GM19438 (cell line): ENCODE measurements at regions not wholly inside any gene's neighbourhood (a gene's known extent, or its start where the extent isn't known, plus 50 kb on each side); places are given as distances from the start of the nearest gene placed in this dataset.
"Not testable (repeated sequence)": the region's sequence is repeated elsewhere in the genome, so short reads cannot be mapped to it uniquely, and the experiment has no call there.

Experiments used
- ATAC-seq: cut with Tn5 transposase; IDR thresholded peaks from one replicate; pipeline ENCODE4 v1.9.1; 2021; ENCODE audit warnings: low read depth; ENCODE audit not compliant: unreplicated experiment

DNA sequence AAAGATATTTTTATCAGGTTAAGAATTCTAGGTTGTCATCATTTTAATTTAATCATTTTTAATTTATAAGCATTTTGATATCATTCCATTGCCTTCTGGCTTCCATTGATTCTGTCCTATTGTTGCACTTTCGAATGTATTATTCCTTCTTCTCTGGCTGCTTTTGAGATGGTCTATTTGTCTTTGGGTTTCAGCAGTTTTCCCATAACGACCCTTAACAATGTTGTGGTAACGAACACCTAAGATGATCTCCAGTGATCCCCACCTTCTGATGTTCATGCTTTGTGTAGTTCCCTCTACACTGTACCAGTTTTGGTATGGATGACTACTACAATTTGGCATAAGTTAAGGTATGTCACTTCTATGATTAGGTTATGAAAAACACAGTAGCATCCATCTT is 59.9 kb downstream of the MINAR1 start:
- no peak for ATAC-seq

DNA sequence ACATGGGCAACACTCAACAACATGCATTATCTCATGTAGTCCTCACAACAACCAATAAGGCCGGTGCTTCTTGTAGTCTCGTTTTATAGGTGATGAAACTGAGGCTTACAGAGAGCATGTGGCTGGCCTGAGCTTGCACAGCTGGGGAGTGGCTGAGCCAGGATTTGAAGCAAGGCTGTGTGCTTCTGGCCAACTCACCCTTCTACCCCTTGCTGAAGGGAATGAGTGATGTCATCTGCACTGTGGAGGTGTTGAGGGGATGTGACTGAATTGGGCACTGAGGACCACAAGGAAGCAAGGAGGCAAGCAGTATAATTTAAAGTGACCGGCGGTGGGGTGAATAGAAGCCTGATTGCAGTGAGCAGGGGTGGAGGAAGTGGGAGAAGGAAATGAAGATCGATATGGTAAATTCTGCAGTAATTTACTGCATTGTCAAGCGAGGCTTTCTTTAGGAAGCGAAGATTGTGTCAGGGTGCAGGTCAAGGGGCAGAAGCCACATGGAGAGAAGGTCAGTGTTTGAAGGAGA is 62.3 kb downstream of the MINAR1 start:
- ATAC-seq = no peak

DNA sequence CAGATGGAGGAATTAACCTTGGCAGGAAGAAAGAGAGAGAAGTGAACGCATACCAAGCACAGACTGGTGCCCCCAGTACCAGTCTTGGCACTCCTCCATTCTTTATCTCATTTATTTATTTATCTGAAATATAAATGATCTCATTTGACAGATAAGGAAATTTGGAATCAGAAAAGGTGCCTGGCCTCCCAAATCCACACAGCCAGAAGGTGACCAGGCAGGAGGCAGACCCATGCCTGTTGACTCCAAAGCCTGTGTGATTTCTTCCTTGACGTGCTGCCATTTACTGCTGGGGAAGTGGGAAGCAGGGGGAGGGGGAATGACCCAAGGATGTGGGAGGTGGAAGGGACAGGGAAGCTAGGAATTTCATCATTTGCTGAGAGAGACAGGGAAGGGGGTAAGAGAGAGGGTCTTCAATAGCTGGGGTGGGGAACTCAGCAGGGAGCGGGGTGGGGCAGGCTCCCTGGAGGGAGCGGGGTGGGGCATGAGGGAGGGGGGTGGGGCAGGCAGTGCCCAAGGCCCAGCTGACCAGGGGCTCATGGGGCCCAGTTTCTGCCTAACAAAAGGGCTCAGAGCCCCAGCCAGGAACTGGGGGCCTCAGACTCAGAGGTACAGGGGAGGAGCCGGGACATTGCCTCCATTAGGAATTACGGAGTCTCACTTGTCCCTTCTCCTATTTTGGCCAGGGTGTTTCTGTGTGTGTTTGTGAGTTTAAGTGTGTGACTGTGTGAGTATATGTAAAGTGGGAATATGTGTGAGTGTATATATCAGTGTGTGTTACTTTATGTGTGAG is 63.0 kb downstream of the MINAR1 start:
- ATAC-seq = no peak

DNA sequence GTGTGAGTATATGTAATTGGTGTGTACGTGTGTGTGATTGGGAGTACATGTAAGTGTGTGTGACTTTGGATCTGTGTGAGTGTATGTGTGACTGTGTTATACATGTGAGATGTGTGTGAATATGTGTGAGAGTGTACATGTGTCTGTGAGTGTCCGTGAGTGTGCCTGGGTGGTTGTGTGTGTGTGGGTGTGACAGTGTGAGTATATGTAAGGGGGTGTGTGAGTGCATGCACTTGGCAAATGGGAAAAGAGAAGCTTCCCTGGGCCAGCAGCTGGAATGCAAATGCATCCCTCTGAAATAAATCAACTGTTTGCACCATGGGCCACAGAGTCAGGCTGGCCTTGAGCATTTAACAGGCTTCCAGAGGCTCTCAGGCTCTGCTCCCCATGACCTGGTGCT is 63.6 kb downstream of the MINAR1 start:
- ATAC-seq = no peak

DNA sequence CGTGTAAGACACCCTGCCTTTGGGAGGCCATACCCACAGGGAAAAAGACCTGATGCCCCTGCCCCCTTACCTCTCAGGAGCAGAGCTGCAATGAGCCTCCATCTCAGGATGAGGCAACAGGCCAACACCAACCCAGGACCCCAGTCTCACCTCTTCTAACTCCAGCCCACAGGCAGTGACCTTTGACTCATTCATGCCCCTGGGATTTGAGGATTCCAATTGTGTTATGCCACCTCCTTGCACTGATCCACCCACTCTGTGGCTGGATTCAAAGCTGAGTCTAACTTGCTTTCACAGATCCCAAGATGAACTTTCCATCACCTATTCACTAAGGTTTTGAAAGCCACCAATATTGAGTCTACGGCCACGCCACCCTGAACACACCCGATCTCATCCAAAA is 64.7 kb downstream of the MINAR1 start:
- ATAC-seq = no peak

DNA sequence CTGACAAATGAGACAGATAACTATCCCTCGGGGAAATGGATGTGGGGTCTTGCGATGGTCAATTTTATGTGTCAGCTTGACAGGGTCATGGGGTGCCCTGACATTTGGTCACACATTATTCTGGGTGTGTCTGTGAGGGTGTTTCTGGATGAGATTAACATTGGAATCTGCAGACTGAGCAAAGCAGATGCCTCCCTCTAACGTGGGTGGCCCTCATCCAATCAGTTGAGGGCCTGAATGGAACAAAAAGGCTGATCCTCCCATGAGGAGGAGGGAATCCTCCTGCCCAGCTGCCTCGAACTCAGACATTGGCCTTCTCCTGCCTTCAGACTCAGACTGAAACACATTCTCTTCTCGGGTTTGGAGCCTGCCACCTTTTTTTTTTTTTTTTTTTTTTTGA is 69.0 kb downstream of the MINAR1 start:
- no peak for ATAC-seq

DNA sequence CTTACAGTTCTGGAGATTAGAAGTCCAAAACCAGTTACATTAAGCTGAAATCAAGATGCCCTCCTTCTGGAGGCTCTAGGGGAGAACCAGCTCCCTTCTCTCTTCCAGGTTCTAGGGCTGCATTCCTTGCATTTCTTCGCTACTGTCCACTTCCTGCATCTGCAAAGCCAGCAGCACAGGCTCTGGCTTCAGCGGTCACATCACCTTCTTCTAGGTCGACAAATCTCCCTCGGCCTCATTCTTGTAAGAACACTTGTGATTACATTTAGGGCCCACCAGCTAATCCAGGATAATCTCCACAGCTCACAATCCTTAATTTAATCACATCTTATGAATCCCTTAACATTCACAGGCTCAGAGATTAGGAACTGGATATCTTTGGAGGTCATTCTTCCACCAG is 73.8 kb downstream of the MINAR1 start:
- no peak for ATAC-seq

DNA sequence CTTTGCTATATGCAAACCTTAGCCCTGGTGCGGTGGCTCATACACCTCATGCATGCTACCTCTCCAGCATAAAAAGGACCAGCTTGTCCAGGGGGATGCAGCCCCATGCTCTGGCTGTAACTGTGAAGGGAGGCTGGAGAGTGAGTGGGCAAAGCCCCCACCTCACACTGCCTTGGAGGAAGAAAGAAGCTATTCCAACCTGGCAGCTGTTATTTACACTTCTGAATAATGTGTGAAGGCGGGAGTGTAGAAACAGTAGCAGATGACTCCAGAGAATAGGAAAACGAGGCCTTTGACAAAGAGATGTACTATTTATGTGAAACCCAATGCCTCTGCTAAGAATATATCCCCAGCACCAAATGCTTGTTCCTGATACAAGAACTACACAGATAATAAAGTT is 80.7 kb downstream of the MINAR1 start:
- not testable (repeated sequence) for ATAC-seq

DNA sequence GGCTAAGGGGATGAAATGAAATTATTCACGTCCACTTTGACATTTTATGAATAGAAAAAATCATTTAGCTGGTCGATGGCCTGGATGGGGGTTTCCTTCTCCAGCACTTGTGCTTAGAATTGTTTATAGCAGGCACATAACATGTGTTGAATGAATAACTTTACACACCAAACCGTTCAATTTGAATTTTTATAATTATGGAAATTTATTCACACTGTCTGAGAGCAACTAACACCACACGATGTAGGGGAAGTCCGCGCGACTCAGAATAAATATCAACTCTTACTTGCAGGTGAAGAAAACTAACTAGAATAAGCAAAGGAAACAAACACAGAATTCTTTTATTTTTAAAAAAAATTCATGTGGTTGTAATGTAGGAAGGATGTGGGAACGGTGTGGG is 81.3 kb downstream of the MINAR1 start:
- no peak for ATAC-seq

DNA sequence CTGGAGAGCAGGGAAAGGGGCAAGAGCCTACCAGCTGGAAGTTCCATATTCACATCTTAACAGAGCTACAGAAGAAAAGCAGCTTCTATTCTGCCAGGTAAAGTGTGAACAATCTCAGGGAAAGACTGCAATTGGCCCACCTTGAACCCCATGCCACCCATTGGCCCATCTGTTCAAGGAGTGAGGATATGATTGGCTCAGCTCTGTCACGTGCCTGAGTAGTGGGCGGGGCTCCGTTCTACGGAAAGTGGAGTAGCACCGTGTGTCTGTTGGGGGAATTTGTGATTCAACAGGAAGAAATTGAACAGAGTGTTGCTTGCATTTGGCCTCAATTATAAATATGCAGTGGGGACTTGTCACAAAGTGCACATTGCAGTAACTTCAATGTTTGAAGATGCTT is 81.8 kb downstream of the MINAR1 start:
- no peak for ATAC-seq

DNA sequence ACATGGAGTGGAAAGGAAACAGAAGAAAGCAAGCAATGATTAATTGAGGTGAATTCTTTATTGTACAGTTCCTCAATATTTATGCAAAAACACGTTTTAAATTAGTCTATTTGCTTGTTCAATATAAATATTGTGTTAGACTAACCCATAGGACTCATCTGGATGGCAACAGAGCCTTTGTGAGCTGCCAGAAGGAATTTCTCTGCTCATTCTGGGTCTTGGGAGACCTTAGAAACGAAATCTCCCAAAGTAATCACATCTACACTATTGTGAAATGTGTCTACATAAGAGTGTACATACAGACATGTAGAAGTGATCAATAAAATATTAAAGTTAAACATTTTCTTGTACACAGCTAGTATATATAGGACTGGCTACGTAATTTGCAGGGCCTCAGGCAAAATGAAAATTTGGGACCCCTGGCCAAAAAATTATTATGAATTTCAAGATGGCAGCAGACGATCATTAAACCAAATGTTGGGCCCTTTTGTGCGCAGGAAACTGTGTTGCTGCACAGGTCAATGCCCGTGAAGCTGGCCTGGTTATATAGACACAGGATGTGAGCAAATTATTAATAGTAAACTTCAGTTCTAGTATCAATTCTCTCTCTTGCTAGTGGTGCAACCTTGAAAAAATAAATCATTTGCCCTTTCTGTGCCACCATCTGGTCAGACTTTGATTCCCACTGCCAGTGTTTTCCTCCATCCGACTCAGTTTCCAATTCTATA is 83.3 kb downstream of the MINAR1 start:
- ATAC-seq = no peak

DNA sequence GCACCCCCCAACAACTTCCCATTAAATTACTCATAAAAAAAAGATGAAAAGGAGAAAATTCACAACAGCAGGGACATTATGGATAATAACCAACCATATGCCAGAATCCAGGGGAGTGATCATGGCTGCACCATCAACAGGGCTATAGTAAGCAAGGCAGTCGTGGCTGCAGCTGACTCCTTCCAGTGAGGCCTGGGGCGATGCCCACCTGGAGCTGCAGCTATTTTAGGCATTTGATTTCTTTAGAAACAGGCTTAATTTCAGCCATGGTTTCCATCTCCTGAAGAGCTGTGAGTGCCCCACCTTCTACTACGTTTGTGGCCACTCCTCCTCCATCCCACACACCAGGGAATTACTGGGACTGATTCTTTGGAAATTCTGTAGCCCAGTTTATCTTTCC is 84.0 kb downstream of the MINAR1 start:
- no peak for ATAC-seq

DNA sequence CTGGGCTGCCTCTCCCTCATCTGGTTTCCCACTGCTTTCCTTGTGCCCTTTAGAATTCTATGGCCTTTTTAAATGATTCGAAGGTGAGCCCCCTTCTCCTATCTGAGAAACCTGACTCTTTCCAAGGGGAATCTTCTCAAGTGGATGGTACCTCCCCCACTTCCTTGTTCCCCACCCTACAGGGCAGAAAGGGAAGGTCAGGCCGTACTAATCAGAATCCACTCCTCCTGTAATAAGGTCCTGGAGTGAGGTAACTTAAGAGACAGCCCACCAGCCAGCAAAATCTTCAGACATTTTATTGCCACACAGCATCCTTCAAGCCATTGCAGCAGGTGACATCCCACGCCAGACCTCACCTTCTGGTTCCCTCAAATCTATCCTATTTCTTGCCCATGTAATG is 84.5 kb downstream of the MINAR1 start:
- ATAC-seq = no peak

DNA sequence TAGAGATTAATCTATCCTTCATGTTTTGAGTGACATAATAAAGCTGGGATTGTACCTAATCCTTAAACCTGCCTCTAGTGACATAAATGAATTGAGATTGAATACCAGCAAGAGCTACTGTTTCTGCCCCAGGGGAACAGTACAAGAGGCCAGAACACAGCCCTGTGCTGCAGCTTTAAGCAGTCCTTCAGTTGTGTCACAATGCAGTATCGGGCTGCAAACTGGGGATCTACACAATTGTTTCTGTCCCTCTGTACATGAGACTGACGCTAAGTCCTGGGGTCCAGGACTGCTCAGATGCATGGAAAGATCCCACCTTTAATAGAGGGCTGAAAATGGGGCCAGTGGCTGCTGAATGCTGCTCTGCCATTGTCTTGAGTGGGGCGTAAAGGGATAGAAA is 87.5 kb downstream of the MINAR1 start:
- no peak for ATAC-seq

DNA sequence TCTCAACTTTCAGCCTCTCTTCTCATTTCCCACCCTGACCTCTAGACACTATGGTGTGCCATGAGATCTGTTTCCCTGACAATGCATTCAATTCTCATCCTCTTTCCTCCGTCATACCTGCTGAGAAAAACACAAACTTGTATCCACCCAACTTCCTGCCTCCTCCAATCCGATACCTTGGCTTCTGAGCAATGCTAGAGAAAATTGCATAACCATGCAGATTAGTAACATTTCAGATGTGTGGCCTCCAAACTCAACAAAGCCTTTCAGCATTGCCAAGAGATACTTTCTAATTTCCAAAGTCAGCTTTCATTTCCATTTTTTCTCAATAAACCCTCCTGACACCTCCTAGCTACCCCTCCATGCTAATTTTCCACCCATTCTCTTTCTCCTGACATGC is 88.5 kb downstream of the MINAR1 start:
- ATAC-seq = no peak

DNA sequence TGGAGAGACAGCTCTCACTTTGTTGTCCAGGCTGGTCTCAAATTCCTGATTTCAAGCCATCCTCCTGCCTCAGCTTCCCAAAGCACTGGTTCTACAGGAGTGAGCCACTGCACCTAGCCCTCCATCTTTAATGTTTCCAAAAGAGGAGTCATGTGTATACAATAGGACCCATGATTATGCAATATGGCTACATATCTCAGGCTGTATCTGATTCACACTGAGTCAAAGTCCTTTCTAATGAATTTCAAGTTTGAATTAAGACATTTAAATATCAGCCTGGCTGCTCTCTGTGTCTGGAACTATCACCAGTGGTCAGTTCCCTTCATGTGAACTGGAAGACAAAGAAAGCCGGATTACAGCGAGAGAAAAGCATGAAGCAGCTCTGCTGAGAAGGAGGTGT is 90.5 kb downstream of the MINAR1 start:
- ATAC-seq = no peak

DNA sequence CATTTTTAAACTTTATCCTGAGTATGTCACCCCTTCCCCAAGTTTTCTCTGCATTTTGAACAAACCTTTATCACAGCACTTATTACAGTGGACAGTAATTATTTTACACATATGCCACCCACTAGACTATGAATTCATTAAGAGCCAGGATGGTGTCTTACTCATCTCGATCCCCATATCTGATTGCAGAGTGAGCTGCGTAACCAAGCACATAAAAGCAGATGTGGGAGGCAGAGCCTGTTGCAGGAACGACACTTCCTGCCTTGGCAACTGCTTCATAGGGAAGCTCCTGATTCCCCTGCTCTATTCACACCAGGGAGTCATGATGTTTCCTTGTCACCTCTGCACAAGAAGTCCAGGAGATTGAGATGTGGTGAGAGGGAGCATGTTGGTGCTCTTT is 91.1 kb downstream of the MINAR1 start:
- ATAC-seq = no peak

DNA sequence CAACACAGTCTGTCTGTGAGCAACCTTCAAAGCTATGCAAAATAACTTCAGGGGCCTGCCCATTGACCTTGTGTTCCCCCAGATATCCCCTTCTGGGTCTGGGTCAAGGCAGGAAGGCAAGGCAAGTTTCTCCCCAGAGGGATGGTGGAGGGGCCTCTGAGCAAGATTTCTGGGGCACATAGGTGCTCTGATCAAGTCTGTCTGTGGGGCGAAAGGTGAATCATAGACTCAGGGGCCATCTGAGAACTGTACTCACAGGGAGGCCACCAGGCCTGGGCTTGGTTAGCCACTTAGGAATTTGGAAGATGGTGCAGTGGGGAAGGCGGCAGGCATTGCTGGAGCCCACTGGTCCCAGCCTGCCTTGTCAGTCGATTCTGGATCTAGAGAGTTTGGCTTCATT is 92.4 kb downstream of the MINAR1 start:
- ATAC-seq = no peak

DNA sequence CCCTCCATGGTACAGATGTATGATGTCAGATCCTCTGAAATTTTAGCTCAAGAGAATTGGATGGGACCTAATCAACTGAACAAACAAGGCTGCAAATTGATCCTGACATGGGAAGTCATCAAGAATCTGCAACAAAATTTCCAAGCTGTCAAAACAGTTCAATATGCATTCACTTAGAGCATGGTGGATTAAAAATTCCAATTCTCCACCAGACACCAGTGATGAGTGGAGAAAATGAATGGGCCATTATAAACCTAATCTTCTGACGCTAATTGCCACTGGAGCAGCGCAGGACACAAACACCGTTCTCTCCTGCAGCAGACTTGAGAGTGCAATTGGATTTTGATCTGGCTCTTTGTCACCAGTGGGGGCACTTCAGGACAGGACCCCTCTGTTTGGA is 94.2 kb downstream of the MINAR1 start:
- ATAC-seq = no peak

DNA sequence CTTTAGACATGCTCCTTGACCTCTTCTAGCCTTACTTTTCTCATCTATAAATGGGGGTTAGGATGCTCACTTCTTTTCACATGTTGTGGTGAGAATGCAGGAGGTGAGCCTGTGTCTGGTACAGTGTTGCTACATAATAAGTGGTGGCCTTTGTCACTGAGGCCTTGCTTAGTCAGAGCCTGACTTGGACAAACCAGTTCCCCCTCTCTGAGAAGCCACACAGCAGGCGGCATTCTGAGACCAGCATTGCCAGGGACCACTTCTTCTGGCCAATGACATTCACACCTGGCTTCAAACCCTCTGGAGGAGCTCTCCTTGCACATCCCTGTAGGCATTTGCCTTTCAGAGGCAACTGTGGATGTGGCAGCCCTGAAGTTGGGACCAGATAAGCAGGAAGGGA is 95.7 kb downstream of the MINAR1 start:
- no peak for ATAC-seq

DNA sequence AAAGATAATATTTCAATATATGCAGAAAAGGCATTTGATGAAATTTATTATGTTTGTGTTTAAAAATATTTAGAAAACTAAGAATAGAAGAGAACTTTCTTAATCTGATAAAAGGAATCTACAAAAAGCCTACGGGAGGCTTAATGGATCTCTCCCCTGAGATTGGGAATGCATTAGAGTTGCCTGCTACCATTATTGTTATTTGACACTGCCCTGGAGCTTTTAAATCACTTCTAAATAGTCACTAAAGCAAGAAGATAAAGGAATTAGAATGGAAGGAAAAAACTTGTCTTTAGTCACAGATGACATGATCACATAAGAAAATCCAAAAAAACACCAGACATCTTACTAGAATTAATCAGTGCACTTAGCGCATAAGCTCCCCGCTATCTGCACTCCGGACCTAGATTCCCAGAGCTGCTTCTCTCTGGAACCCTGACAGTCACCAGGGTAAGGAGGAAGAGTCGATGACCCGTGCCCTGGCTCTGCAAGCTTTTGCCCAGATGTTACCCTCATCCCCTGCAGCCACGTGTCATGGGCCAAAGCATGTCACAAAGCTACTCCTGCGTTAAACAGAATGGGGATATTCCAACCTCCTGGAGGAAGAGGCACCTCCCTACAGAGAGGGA is 97.1 kb downstream of the MINAR1 start:
- ATAC-seq = no peak

DNA sequence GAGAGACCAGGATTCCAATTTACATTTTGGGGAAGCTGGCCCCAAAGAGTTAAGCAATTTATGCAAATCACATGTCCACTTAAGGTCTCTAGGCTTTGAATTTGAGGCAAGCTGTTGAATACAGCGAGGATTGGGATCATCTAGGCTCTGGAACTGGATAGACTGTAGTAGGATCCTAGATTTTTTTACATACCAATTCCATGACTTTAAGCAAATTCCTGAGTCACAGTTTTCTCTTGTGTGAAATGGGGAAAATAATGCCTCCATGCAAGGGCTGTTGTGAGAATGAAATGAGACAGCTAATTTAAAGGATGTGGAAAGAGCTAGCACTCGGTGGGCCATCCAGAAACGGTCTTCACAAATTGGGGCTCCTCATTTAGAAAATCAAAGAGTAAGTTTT is 103.4 kb downstream of the MINAR1 start:
- ATAC-seq = no peak
